ENCODE measurements at regions not wholly inside any gene's neighbourhood (a gene's known extent, or its start where the extent isn't known, plus 50 kb on each side); places are given as distances from the start of the nearest gene placed in this dataset.

DNA sequence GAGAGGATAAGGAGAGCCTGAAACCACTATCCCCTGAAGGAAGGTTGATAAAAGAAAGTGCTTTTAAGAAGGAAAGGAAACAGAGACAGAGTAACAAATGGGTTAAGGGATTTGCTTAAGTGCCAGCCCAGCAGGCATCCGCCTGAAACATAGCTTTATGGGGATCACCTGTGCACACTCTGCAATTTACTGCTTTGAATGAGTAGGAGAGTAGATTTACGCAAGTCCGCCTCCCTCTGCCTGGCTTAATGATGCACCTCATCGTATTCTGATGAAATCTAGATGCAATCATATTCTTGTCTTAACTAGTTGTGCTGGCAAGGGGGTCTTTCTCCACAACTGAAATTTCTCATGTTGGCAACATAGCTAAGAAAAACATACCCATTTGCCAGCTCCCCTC lies 101.1 kb upstream of the ID4 start:
- no peak for TF ChIP-seq POLR2A (IDR thresholded peaks at IDR 0.05; ENCODE audit: extremely low read depth, insufficient read length)
- TF ChIP-seq, protein P1, sequence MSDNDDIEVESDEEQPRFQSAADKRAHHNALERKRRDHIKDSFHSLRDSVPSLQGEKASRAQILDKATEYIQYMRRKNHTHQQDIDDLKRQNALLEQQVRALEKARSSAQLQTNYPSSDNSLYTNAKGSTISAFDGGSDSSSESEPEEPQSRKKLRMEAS (IDR thresholded peaks at IDR 0.05; ENCODE audit: low read depth, low read length), result no peak
